CMK (cell line): ENCODE measurements at regions not wholly inside any gene's neighbourhood (a gene's known extent, or its start where the extent isn't known, plus 50 kb on each side); places are given as distances from the start of the nearest gene placed in this dataset.

Experiments used
- DNase-seq: peaks from one replicate; pipeline ENCODE4 v3.0.0-alpha.2; 2010; ENCODE audit warnings: low read depth

- DNase-seq = no peak
These were observed 53.4 kb downstream of the GAS1 start for GRCh38 chr9:86893811-86894490.

- DNase-seq = no peak
These were observed 54.7 kb downstream of the GAS1 start for GRCh38 chr9:86892576-86892975.

- DNase-seq = no peak
These were observed 55.3 kb downstream of the GAS1 start for GRCh38 chr9:86891886-86892437.

GRCh38 chr9:86891091-86891490 is 56.2 kb downstream of the GAS1 start:
- DNase-seq = no peak

- DNase-seq = no peak
These were observed 62.1 kb downstream of the GAS1 start for GRCh38 chr9:86885232-86885631.

GRCh38 chr9:86876621-86877196 is 70.6 kb downstream of the GAS1 start:
- no peak for DNase-seq

GRCh38 chr9:86868616-86869015 is 78.7 kb downstream of the GAS1 start:
- no peak for DNase-seq

- no peak for DNase-seq
These were observed 79.4 kb downstream of the GAS1 start for GRCh38 chr9:86867804-86868313.

GRCh38 chr9:86865952-86866351 is 81.4 kb downstream of the GAS1 start:
- no peak for DNase-seq

- DNase-seq = no peak
These were observed 87.3 kb downstream of the GAS1 start for GRCh38 chr9:86860006-86860405.

- DNase-seq = no peak
These were observed 88.2 kb downstream of the GAS1 start for GRCh38 chr9:86859056-86859455.

GRCh38 chr9:86858009-86858408 is 89.3 kb downstream of the GAS1 start:
- DNase-seq = no peak

- DNase-seq = no peak
These were observed 91.0 kb downstream of the GAS1 start for GRCh38 chr9:86856259-86856658.

- DNase-seq = no peak
These were observed 92.3 kb downstream of the GAS1 start for GRCh38 chr9:86854898-86855523.

GRCh38 chr9:86846656-86847055 is 100.7 kb downstream of the GAS1 start:
- no peak for DNase-seq

GRCh38 chr9:86843206-86843605 is 104.1 kb downstream of the GAS1 start:
- no peak for DNase-seq

- no peak for DNase-seq
These were observed 104.7 kb downstream of the GAS1 start for GRCh38 chr9:86842573-86842972.

- no peak for DNase-seq
These were observed 107.8 kb downstream of the GAS1 start for GRCh38 chr9:86839522-86839921.

- DNase-seq = no peak
These were observed 108.5 kb downstream of the GAS1 start for GRCh38 chr9:86838519-86839497.

GRCh38 chr9:86837345-86837744 is 110.0 kb downstream of the GAS1 start:
- DNase-seq = no peak

GRCh38 chr9:86836797-86837196 is 110.5 kb downstream of the GAS1 start:
- no peak for DNase-seq

GRCh38 chr9:86836266-86836665 is 111.0 kb downstream of the GAS1 start:
- DNase-seq = no peak
